Neural cell (in vitro differentiated cells): ENCODE measurements at regions not wholly inside any gene's neighbourhood (a gene's known extent, or its start where the extent isn't known, plus 50 kb on each side); places are given as distances from the start of the nearest gene placed in this dataset.

Experiments used
- H2AFZ ChIP-seq: fragments of 200-600, 300-800 bp; sonication (generic), shearing (Covaris generic); 2 replicates; pipeline ENCODE4 v1.6.0; 2014; ENCODE audit warnings: low read depth, mild to moderate bottlenecking, antibody characterized with exemption, low read length, moderate library complexity
- H3F3A ChIP-seq: fragments of 200-600 bp; shearing (Covaris generic); 2 replicates; pipeline ENCODE4 v1.6.1; 2016; ENCODE audit warnings: mild to moderate bottlenecking, moderate library complexity, mixed read lengths, antibody characterized with exemption, low read length; ENCODE audit not compliant: insufficient read depth, poor library complexity, severe bottlenecking
- H3K27ac ChIP-seq: fragments of 200-600, 300-800 bp; sonication (generic), shearing (Covaris generic); 2 replicates; pipeline ENCODE4 v1.5.1; 2014; ENCODE audit warnings: mild to moderate bottlenecking, low read length, moderate library complexity
- H3K27me3 ChIP-seq: fragments of 300-800, 200-600 bp; sonication (generic), shearing (Covaris generic); 2 replicates; pipeline ENCODE4 v1.6.0; 2014; ENCODE audit warnings: mild to moderate bottlenecking, low read depth, low read length, moderate library complexity; ENCODE audit not compliant: insufficient read depth
- H3K36me3 ChIP-seq: fragments of 300-800, 200-600 bp; sonication (generic), shearing (Covaris generic); 2 replicates; pipeline ENCODE4 v1.5.1; 2014; ENCODE audit warnings: mild to moderate bottlenecking, antibody characterized with exemption, low read length, moderate library complexity; ENCODE audit not compliant: insufficient read depth
- H3K4me2 ChIP-seq: fragments of 300-800, 200-600 bp; sonication (generic), shearing (Covaris generic); 2 replicates; pipeline ENCODE4 v1.6.0; 2014; ENCODE audit warnings: mild to moderate bottlenecking, low read length
- H3K4me3 ChIP-seq: fragments of 300-800, 200-600 bp; sonication (generic), shearing (Covaris generic); 2 replicates; pipeline ENCODE4 v1.5.1; 2014; ENCODE audit warnings: mild to moderate bottlenecking, low read length, moderate library complexity
- H3K79me2 ChIP-seq: fragments of 200-600 bp; shearing (Covaris generic); replicated peaks from 2 replicates; pipeline ENCODE4 v1.6.0; 2014; ENCODE audit warnings: mild to moderate bottlenecking, low read length, moderate library complexity; ENCODE audit not compliant: insufficient read depth
- H3K9ac ChIP-seq: fragments of 300-800, 200-600 bp; sonication (generic), shearing (Covaris generic); 2 replicates; pipeline ENCODE4 v1.6.1; 2016; ENCODE audit warnings: mild to moderate bottlenecking, low read length, mixed read lengths
- H3K9me2 ChIP-seq: fragments of 200-600 bp; shearing (Covaris generic); 2 replicates; pipeline ENCODE4 v1.6.1; 2016; ENCODE audit warnings: mild to moderate bottlenecking, low read length, mixed read lengths; ENCODE audit not compliant: insufficient read depth
- H3K9me3 ChIP-seq: fragments of 200-600, 300-800 bp; sonication (generic), shearing (Covaris generic); 2 replicates; pipeline ENCODE4 v1.6.1; 2016; ENCODE audit warnings: mild to moderate bottlenecking, mixed run types, low read length, moderate library complexity, mixed read lengths
- H4K20me1 ChIP-seq: fragments of 200-600 bp; shearing (Covaris generic); 2 replicates; pipeline ENCODE4 v1.6.1; 2016; ENCODE audit warnings: mild to moderate bottlenecking, mixed run types; ENCODE audit not compliant: insufficient read depth
- EP300 ChIP-seq: fragments of 450-650 bp; conservative IDR thresholded peaks from 2 replicates; pipeline ENCODE4 v1.6.1; 2014; ENCODE audit warnings: antibody characterized with exemption, mild to moderate bottlenecking, moderate library complexity; ENCODE audit not compliant: poor library complexity, severe bottlenecking
- EZH2 ChIP-seq: fragments of 200-600, 300-800 bp; shearing (Covaris generic), sonication (generic); IDR thresholded peaks from 2 replicates; pipeline ENCODE4 v1.6.1; 2014; ENCODE audit warnings: antibody characterized with exemption, low read length, borderline replicate concordance, mild to moderate bottlenecking; ENCODE audit not compliant: insufficient read depth, poor library complexity, severe bottlenecking
- MXI1 ChIP-seq: fragments of 450-650 bp; conservative IDR thresholded peaks from 2 replicates; pipeline ENCODE4 v1.6.1; 2014; ENCODE audit warnings: antibody characterized with exemption, mild to moderate bottlenecking; ENCODE audit not compliant: poor library complexity, severe bottlenecking
- POLR2AphosphoS5 ChIP-seq: IDR thresholded peaks from 2 replicates; pipeline ENCODE4 v1.6.1; 2012
- RAD21 ChIP-seq: fragments of 450-650 bp; conservative IDR thresholded peaks from 2 replicates; pipeline ENCODE4 v1.6.1; 2014; ENCODE audit warnings: antibody characterized with exemption, mild to moderate bottlenecking, moderate library complexity
- REST ChIP-seq: IDR thresholded peaks from 2 replicates; pipeline ENCODE4 v1.6.1; 2012; ENCODE audit warnings: borderline replicate concordance
- SMC3 ChIP-seq: fragments of 450-650 bp; conservative IDR thresholded peaks from 2 replicates; pipeline ENCODE4 v1.6.1; 2014; ENCODE audit warnings: antibody characterized with exemption, mild to moderate bottlenecking, moderate library complexity; ENCODE audit not compliant: poor library complexity
- TAF1 ChIP-seq: IDR thresholded peaks from 2 replicates; pipeline ENCODE4 v1.6.1; 2012; ENCODE audit warnings: low read depth
- TF ChIP-seq, protein P1 (sequence below): fragments of 450-650 bp; IDR thresholded peaks from 2 replicates; pipeline ENCODE4 v1.5.1; 2014; ENCODE audit warnings: antibody characterized with exemption, mild to moderate bottlenecking, moderate library complexity; ENCODE audit not compliant: poor library complexity, severe bottlenecking

DNA sequence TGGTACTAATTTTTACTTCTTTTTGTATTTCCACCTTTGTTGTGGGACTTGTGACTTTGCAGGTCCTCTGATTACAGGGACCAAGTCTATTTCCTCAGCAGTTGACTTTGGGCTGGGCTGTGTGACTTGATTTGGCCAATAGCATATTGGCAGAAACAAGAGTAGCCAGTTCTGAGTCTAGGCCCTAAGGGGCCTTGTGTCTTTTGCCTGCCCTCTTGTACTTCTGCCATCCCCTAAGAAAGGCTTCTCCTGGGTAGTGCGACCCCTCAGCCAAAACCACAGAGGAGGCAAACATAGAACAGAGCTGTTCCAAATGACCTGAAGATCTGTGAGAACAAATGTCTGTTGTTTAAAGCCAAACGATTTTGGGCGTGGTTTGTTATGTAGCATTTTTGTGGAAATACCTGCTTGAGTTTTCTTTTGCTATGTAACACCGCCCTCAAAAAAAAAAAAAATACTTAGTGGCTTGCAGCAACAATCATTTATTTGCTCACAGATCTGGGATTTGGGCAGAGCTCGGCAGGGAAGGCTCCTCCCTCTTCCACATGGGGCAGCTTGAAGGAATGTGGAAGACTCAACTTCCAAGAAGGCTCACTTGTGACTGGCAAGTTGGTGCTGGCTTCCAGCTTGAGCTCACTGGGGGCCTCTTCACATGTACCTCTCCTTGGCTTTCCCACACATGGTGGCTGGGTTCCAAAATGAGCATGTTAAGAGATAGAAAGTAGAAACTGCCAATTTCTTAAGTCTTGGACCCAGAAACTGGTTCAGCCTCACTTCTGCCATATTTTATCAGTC is 423.0 kb upstream of the CNKSR2 start:
- H3K79me2 ChIP-seq = no peaks in the 10 kb centered on the region

GRCh38 chrX:20947411-20947912 is 426.8 kb upstream of the CNKSR2 start:
- Histone ChIP-seq H3K4me3 (no peak overlapping the region), H3K27me3 (no peaks in the 10 kb centered on the region), H3K9me2 (no peaks in the 10 kb centered on the region), H3K36me3 (no peaks in the 10 kb centered on the region), H3K9ac (no peak overlapping the region), H4K20me1 (no peaks in the 10 kb centered on the region), H3K4me2 (no peak overlapping the region), H2AFZ (no peak overlapping the region), H3K9me3 (no peaks in the 10 kb centered on the region), H3K79me2 (no peaks in the 10 kb centered on the region), H3K27ac (no peak overlapping the region), H3F3A (no peaks in the 10 kb centered on the region)
- TF ChIP-seq TAF1 (no peak), EP300 (no peak), SMC3 (no peak), RAD21 (no peak), REST (no peak)
- TF ChIP-seq, protein P1, sequence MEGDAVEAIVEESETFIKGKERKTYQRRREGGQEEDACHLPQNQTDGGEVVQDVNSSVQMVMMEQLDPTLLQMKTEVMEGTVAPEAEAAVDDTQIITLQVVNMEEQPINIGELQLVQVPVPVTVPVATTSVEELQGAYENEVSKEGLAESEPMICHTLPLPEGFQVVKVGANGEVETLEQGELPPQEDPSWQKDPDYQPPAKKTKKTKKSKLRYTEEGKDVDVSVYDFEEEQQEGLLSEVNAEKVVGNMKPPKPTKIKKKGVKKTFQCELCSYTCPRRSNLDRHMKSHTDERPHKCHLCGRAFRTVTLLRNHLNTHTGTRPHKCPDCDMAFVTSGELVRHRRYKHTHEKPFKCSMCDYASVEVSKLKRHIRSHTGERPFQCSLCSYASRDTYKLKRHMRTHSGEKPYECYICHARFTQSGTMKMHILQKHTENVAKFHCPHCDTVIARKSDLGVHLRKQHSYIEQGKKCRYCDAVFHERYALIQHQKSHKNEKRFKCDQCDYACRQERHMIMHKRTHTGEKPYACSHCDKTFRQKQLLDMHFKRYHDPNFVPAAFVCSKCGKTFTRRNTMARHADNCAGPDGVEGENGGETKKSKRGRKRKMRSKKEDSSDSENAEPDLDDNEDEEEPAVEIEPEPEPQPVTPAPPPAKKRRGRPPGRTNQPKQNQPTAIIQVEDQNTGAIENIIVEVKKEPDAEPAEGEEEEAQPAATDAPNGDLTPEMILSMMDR = no peak

More for the DNA sequence above, 423.0 kb upstream of the CNKSR2 start:
- no peak overlapping the region for H3K4me3 ChIP-seq
- no peak for TF ChIP-seq EZH2
- TF ChIP-seq, protein P1 = no peak
- no peak for TF ChIP-seq TAF1
- TF ChIP-seq RAD21 = no peak
- TF ChIP-seq POLR2AphosphoS5 = no peak
- no peak for TF ChIP-seq MXI1
- no peak for TF ChIP-seq REST
- no peak for TF ChIP-seq SMC3
- no peak for TF ChIP-seq EP300
- H3K27me3 ChIP-seq = no peaks in the 10 kb centered on the region
- no peaks in the 10 kb centered on the region for H3K36me3 ChIP-seq
- H4K20me1 ChIP-seq = no peaks in the 10 kb centered on the region
- no peaks in the 10 kb centered on the region for H3K9me2 ChIP-seq
- H3K9me3 ChIP-seq = no peaks in the 10 kb centered on the region
- no peak overlapping the region for H3K27ac ChIP-seq
- no peak overlapping the region for H3K9ac ChIP-seq
- no peak overlapping the region for H3K4me2 ChIP-seq
- H3F3A ChIP-seq = no peaks in the 10 kb centered on the region
- no peak overlapping the region for H2AFZ ChIP-seq
